ENCODE measurements at regions not wholly inside any gene's neighbourhood (a gene's known extent, or its start where the extent isn't known, plus 50 kb on each side); places are given as distances from the start of the nearest gene placed in this dataset.

GRCh38 chr9:118163751-118164150, 459.5 kb downstream of the TLR4 start:
- DNase-seq (ENCODE audit: insufficient read length, low spot score) (no peak), FAIRE-seq (no peak)

DNA sequence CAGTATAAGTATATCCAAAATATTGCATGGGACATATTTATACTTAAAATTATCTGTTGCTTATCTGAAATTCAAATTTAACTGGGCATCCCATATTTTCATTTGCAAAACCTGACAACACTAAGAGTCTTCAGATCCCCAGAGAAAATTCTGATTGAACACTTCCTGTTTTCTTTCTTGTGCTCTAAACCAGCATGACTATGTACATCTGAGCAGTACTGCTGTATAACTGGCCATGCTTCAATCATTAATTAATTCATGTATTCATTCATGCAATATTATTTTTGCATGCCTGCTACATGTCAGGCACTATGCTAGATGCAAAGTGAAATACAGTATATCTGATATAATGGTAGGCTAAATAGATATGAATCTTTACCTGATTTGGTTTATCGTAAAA, 461.2 kb downstream of the TLR4 start:
- FAIRE-seq (no peak), DNase-seq (ENCODE audit: insufficient read length, low spot score) (no peak)

DNA sequence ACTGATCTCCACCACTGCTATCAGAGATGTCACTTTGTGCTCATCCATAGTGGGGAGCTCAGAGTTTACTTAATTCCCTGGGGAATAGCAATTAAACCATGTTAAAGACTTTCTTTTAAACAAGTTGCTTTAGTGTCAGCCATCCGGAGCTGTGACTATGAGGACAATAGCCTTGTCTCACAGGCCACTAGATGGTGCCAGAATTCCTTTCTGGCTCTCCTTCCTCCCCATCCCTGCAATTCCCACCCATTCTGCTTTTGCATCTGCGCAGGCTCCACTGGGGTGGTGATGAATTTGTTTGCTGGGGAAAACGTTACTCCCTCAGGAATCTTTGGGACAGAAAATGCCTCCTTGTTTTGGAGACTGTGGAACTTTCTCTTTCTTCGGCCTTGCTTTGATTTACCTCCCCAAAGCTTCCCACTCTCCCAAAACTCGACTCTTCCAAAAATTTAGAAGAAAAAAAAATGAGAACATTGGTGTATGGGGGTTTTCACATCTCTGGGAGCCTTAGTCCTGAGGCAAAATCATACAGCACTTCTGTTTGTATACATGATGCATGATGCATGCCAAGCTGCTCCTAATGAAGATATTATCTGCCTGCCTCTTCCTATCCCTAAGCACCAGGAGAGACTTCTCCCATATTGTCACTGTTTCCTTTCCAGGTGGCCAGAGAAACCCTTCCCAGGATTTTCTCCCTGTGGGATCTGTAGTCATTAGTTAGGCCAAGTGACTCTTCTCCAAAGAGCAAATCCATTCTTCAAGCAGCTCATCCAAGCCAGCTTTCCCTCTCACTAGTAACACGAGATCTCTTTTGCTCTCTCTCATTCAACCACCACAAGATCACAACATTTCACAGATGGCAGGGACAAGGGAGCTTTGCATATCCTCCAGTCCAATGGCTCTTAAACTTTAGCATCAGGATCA, 466.1 kb downstream of the TLR4 start:
- FAIRE-seq = no peak
- DNase-seq (ENCODE audit: insufficient read length, low spot score) = peak; percentile 21

GRCh38 chr9:118177241-118177640, 473.0 kb downstream of the TLR4 start:
- DNase-seq (ENCODE audit: insufficient read length, low spot score) (no peak), FAIRE-seq (no peak)

GRCh38 chr9:118183576-118183975, 479.4 kb downstream of the TLR4 start:
- FAIRE-seq (no peak), DNase-seq (ENCODE audit: insufficient read length, low spot score) (no peak)

GRCh38 chr9:118187408-118187807, 483.2 kb downstream of the TLR4 start:
- DNase-seq (ENCODE audit: insufficient read length, low spot score) (no peak), FAIRE-seq (no peak)

- FAIRE-seq (no peak), DNase-seq (ENCODE audit: insufficient read length, low spot score) (no peak)
These were observed 485.4 kb downstream of the TLR4 start for GRCh38 chr9:118189615-118190014.

GRCh38 chr9:118192807-118193206, 488.6 kb downstream of the TLR4 start:
- no peak for DNase-seq (ENCODE audit: insufficient read length, low spot score)
- no peak for FAIRE-seq

DNA sequence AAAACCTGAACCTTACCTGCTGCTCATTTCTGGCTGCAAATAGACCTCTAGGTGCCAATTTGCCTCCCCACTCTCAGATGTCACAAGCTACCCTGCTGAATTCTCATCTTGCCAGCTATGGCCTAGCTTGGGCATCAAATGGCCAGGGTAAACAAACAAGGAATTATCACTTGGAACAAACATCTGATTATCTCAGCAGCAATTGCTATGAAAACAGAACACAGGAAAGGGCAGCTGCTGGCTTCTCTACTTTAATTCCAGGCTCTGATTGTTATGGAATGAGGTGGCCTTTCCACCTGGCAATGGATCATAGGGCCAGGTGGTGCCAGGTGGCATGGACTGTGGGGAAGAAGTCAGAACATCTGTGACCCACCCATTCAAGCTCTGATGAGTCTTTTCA, 505.1 kb downstream of the TLR4 start:
- FAIRE-seq = no peak
- no peak for DNase-seq (ENCODE audit: insufficient read length, low spot score)

DNA sequence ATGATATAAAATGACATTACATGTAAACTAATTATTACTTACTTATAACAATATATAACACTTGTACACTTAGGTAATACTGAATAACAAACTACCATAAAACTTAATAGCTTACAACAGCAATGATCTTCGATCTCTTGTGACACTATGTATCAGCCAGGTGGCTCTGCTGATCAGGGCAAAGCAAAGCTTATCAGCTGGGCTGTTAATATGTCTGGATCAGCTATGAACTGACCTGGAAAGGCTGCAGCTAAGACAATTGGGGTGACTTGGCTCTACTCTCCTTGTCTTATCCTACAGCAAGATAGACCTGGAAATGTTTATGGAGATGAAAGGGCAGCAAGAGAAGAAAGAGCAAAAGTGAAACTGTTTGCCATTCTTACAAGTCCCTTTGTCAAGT, 511.3 kb downstream of the TLR4 start:
- DNase-seq (ENCODE audit: insufficient read length, low spot score) (no peak), FAIRE-seq (no peak)

GRCh38 chr9:118222375-118222774, 518.2 kb downstream of the TLR4 start:
- FAIRE-seq = no peak
- peak; percentile 13 for DNase-seq (ENCODE audit: insufficient read length, low spot score)

DNA sequence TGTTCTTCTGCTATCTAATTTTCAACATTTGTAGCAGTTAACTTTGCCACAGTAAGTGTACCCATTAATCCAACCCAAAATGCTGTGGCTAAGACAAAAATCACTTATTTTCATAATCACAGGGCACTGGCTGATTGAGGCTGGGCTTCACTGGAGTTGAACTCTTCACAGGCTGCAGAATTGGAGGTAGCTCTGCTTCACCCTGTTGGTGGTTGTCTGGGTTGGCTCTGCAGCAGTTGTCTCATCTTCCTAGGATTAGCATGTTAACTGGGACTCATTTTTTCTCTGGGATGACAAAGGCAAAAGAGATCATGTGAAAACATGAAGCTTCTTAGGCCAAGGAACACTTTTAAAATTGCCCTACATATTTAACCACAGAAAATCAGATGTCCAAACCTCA, 518.9 kb downstream of the TLR4 start:
- no peak for FAIRE-seq
- DNase-seq (ENCODE audit: insufficient read length, low spot score) = no peak

GRCh38 chr9:118230329-118230728, 526.1 kb downstream of the TLR4 start:
- FAIRE-seq = no peak
- peak; percentile 9 for DNase-seq (ENCODE audit: insufficient read length, low spot score)

DNA sequence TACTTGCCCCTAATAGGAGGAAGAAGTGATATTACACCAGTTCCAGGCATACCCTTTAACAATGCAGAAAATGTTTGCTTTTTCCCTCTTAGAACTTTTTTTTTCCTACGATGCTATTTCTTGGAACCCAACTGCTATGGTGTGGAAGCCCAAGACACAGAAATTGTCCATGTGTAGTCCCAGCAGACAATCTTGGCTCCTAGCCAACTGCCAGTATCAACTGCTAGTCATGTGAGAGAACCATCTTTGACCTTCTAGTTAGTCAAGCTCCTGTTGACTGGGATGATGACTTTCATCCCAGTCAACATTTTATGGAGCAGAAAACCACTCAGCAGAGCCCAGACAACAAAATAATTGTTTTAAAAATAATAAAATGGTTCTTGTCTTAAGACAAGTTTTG, 532.4 kb downstream of the TLR4 start:
- DNase-seq (ENCODE audit: insufficient read length, low spot score) (no peak), FAIRE-seq (no peak)

DNA sequence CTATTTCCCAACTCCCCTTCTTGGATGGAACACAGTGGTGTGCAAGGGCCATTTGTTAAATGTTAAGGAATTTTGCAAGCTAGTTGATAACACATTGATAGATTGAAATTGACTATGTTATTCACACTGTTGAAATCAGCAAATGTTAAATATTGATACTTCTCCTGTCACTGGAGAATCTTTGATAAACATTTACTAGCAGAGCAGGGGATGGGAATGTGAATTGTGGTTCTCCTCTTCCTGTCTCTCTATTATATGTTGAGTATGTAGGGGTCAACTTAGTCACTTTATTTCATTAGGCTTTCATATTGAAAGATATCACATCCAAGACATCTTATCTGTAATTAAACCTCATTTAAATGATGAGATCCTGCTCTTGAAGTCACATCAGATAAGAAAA, 533.9 kb downstream of the TLR4 start:
- FAIRE-seq (no peak), DNase-seq (ENCODE audit: insufficient read length, low spot score) (no peak)

DNA sequence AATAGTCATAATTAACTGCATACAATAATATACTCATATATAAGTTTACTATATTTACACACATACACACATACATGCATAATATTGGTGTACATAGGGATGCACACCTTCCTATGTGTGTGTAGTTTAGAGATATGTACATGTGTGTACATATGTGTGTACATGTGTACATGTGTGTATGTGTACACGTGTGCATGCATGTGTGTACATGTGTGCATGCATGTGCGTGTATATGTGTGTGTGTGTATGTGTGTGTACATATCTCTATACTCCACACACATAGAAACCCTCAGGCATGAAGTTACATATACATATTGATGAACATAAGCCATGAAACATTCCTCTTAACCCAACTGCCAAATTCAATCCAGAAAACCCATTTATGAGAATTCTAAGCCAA, 547.8 kb downstream of the TLR4 start:
- DNase-seq (ENCODE audit: insufficient read length, low spot score) (no peak), FAIRE-seq (peak; percentile 67)

DNA sequence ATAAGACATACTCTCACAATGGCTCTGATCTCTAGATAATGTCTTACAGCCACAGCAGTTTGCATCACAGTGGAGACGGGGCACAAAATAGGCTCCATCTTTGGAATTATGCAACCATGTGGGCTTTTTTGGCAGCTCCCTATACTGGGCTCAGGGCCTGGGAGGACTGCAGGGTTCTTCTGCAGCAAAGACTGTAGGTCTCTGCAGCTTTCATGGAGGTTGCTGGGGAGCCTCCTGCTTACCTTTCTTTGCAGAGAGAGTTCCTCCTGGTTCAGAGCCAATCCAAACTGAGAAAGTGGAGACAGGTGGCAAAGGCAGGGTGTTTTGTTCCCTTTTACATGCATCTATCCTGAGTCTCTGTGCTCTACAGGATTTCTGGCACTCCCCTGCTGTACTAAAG, 558.0 kb downstream of the TLR4 start:
- no peak for FAIRE-seq

GRCh38 chr9:118263949-118264348, 559.7 kb downstream of the TLR4 start:
- no peak for DNase-seq (ENCODE audit: insufficient read length, low spot score)
- FAIRE-seq = no peak

More for the DNA sequence above, 558.0 kb downstream of the TLR4 start:
- DNase-seq (ENCODE audit: insufficient read length, low spot score) = no peak

- FAIRE-seq (no peak), DNase-seq (ENCODE audit: insufficient read length, low spot score) (no peak)
These were observed 563.8 kb downstream of the TLR4 start for GRCh38 chr9:118268046-118268445.

DNA sequence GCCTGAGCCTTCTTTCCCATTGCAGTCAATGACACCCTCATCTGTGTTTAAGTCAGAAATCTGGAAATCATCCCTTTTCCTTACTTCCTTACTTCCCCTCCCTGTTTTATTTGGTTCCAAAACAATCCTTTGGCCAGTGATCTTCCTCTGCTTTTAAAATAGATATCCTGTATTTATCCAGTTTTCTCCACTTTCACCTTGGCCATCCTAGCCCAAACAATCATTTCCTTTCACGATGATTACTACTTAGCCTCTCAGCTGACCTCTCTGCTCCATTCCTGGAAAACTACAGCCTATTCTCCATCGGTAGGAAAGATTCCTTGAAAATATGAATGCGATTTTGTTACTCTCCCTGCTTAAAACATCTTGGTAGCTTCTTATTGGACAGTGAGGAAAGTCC, 565.4 kb downstream of the TLR4 start:
- FAIRE-seq (no peak), DNase-seq (ENCODE audit: insufficient read length, low spot score) (no peak)

- no peak for DNase-seq (ENCODE audit: insufficient read length, low spot score)
- FAIRE-seq = no peak
These were observed 567.1 kb downstream of the TLR4 start for GRCh38 chr9:118271331-118271730.

GRCh38 chr9:118271936-118272335, 567.7 kb downstream of the TLR4 start:
- no peak for FAIRE-seq

DNA sequence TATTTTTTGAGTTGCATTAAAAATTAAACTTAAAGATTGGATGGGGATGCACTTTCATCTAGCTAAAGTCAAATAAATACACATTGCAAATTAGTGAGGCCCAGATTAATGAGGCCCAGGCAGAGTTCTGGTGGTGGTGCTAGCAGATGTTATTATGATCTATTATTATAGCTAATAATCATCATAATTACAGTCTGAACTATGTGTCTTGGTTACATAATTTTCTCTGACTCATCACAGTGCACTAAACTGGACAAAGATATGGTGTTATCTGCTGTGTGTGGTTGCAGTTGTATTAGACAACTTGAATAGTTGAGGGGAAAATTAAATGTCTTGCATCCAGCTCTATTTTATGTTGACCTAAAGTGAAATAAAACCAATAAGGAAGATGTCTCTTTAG, 568.8 kb downstream of the TLR4 start:
- FAIRE-seq = no peak
- no peak for DNase-seq (ENCODE audit: insufficient read length, low spot score)

More at GRCh38 chr9:118271936-118272335, 567.7 kb downstream of the TLR4 start:
- no peak for DNase-seq (ENCODE audit: insufficient read length, low spot score)

Data from HTR-8/SVneo (cell line).